ENCODE measurements at regions not wholly inside any gene's neighbourhood (a gene's known extent, or its start where the extent isn't known, plus 50 kb on each side); places are given as distances from the start of the nearest gene placed in this dataset.
"Not testable (repeated sequence)": the region's sequence is repeated elsewhere in the genome, so short reads cannot be mapped to it uniquely, and the experiment has no call there.

GRCh38 chr13:19050901-19051300, 130.7 kb downstream of the TUBA3C start:
- Histone ChIP-seq H3K36me3 (replicated peaks; ENCODE audit: insufficient read depth, low read length) (no peaks in the 10 kb centered on the region), H3K79me2 (ENCODE audit: low read length) (no peaks in the 10 kb centered on the region), H3F3A (ENCODE audit: insufficient read depth, low read length) (no peaks in the 10 kb centered on the region), H3K27me3 (replicated peaks; ENCODE audit: insufficient read depth, low read length) (no peaks in the 10 kb centered on the region), H3K9ac (ENCODE audit: low read length) (no peak overlapping the region), H3K27ac (ENCODE audit: low read length) (no peak overlapping the region), H3K4me3 (ENCODE audit: low read length) (no peak overlapping the region), H3K4me2 (ENCODE audit: low read depth, low read length) (no peak overlapping the region), H3K9me2 (replicated peaks; ENCODE audit: insufficient read depth, low read length) (no peaks in the 10 kb centered on the region), H2AFZ (ENCODE audit: low read length) (no peak overlapping the region), H3K4me1 (ENCODE audit: low read length) (no peaks in the 10 kb centered on the region), H3K9me3 (replicated peaks; ENCODE audit: insufficient read depth, low read length) (no peaks in the 10 kb centered on the region), H4K20me1 (ENCODE audit: insufficient read depth, low read length) (no peaks in the 10 kb centered on the region)
- DNase-seq = no peak
- TF ChIP-seq, protein P1, sequence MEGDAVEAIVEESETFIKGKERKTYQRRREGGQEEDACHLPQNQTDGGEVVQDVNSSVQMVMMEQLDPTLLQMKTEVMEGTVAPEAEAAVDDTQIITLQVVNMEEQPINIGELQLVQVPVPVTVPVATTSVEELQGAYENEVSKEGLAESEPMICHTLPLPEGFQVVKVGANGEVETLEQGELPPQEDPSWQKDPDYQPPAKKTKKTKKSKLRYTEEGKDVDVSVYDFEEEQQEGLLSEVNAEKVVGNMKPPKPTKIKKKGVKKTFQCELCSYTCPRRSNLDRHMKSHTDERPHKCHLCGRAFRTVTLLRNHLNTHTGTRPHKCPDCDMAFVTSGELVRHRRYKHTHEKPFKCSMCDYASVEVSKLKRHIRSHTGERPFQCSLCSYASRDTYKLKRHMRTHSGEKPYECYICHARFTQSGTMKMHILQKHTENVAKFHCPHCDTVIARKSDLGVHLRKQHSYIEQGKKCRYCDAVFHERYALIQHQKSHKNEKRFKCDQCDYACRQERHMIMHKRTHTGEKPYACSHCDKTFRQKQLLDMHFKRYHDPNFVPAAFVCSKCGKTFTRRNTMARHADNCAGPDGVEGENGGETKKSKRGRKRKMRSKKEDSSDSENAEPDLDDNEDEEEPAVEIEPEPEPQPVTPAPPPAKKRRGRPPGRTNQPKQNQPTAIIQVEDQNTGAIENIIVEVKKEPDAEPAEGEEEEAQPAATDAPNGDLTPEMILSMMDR (IDR thresholded peaks at IDR 0.05; ENCODE audit: low read length) = no peak
- TF ChIP-seq EZH2 (optimal IDR thresholded peaks at IDR 0.05; ENCODE audit: low read depth, low read length) (no peak), EZH2phosphoT487 (IDR thresholded peaks at IDR 0.05; ENCODE audit: low read length) (no peak)

DNA sequence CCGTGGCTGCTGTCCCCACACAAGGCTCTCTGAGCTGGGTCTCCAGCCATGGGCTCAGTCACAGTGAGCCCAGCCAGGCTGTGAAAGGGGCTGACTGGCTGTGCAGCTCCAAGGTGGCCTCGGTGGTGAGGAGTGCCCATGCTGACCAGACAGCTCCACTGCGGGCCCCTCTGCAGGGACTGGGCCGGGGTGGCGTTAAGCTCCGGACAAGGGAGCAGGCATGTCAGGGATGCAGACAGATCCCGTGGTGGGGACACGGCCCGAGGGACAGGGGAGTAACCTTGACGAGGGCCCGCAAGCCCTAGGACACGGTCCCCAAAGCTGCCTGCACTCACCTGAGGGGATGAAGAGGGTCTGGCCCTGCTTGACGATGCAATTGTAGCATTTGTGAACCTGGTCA, 132.0 kb downstream of the TUBA3C start:
- not testable (repeated sequence) for H2AFZ ChIP-seq (ENCODE audit: low read length); H3K4me1 ChIP-seq (ENCODE audit: low read length); DNase-seq; H3K9me2 ChIP-seq (replicated peaks; ENCODE audit: insufficient read depth, low read length); H3K79me2 ChIP-seq (ENCODE audit: low read length); H3K9ac ChIP-seq (ENCODE audit: low read length); H3K4me3 ChIP-seq (ENCODE audit: low read length); H3K27ac ChIP-seq (ENCODE audit: low read length); H3K9me3 ChIP-seq (replicated peaks; ENCODE audit: insufficient read depth, low read length); H3K36me3 ChIP-seq (replicated peaks; ENCODE audit: insufficient read depth, low read length); H4K20me1 ChIP-seq (ENCODE audit: insufficient read depth, low read length); H3F3A ChIP-seq (ENCODE audit: insufficient read depth, low read length); H3K27me3 ChIP-seq (replicated peaks; ENCODE audit: insufficient read depth, low read length); H3K4me2 ChIP-seq (ENCODE audit: low read depth, low read length)

- Histone ChIP-seq H3K79me2 (ENCODE audit: low read length) (no peaks in the 10 kb centered on the region), H3K9ac (ENCODE audit: low read length) (no peak overlapping the region), H4K20me1 (ENCODE audit: insufficient read depth, low read length) (no peaks in the 10 kb centered on the region), H3F3A (ENCODE audit: insufficient read depth, low read length) (no peaks in the 10 kb centered on the region), H3K36me3 (replicated peaks; ENCODE audit: insufficient read depth, low read length) (no peaks in the 10 kb centered on the region), H2AFZ (ENCODE audit: low read length) (no peak overlapping the region), H3K4me1 (ENCODE audit: low read length) (no peaks in the 10 kb centered on the region), H3K9me3 (replicated peaks; ENCODE audit: insufficient read depth, low read length) (no peaks in the 10 kb centered on the region), H3K27ac (ENCODE audit: low read length) (no peak overlapping the region), H3K27me3 (replicated peaks; ENCODE audit: insufficient read depth, low read length) (no peaks in the 10 kb centered on the region), H3K4me2 (ENCODE audit: low read depth, low read length) (no peak overlapping the region), H3K9me2 (replicated peaks; ENCODE audit: insufficient read depth, low read length) (no peaks in the 10 kb centered on the region), H3K4me3 (ENCODE audit: low read length) (no peak overlapping the region)
- TF ChIP-seq, protein P1 (IDR thresholded peaks at IDR 0.05; ENCODE audit: low read length) = no peak
- TF ChIP-seq EZH2 (optimal IDR thresholded peaks at IDR 0.05; ENCODE audit: low read depth, low read length) = no peak
- no peak for TF ChIP-seq EZH2phosphoT487 (IDR thresholded peaks at IDR 0.05; ENCODE audit: low read length)
- no peak for DNase-seq
Measured at GRCh38 chr13:19048381-19048780, 133.2 kb downstream of the TUBA3C start.

DNA sequence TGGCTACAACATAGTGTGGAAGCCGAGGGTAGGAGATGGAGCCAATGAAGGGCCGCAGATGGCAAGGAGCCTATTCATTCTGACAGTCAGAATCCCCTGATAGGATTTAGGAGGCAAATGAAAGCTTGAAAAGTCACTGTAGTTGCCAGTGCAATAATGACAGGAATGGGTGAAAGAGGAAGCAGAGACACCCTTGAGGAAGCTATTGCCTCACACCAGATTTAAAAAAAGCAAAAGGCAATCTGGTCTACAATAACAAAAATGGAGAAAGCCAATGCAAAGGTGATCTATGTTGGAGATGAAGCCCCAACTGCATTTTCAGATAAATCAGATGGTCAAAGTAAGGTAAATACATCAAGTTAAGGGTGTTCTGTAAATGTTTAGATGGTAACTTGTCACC, 158.5 kb downstream of the TUBA3C start:
- Histone ChIP-seq H3K9me2 (replicated peaks; ENCODE audit: insufficient read depth, low read length) (no peaks in the 10 kb centered on the region), H2AFZ (ENCODE audit: low read length) (no peak overlapping the region), H3K4me1 (ENCODE audit: low read length) (no peaks in the 10 kb centered on the region), H3K36me3 (replicated peaks; ENCODE audit: insufficient read depth, low read length) (no peaks in the 10 kb centered on the region), H3K9ac (ENCODE audit: low read length) (no peak overlapping the region), H3K27ac (ENCODE audit: low read length) (no peak overlapping the region), H3K27me3 (replicated peaks; ENCODE audit: insufficient read depth, low read length) (no peaks in the 10 kb centered on the region), H3K9me3 (replicated peaks; ENCODE audit: insufficient read depth, low read length) (no peaks in the 10 kb centered on the region), H3K4me3 (ENCODE audit: low read length) (no peak overlapping the region), H4K20me1 (ENCODE audit: insufficient read depth, low read length) (no peaks in the 10 kb centered on the region), H3K79me2 (ENCODE audit: low read length) (no peaks in the 10 kb centered on the region), H3K4me2 (ENCODE audit: low read depth, low read length) (no peak overlapping the region), H3F3A (ENCODE audit: insufficient read depth, low read length) (no peaks in the 10 kb centered on the region)
- DNase-seq = no peak
- TF ChIP-seq, protein P1 (IDR thresholded peaks at IDR 0.05; ENCODE audit: low read length) = no peak
- TF ChIP-seq EZH2 (optimal IDR thresholded peaks at IDR 0.05; ENCODE audit: low read depth, low read length) = no peak
- no peak for TF ChIP-seq EZH2phosphoT487 (IDR thresholded peaks at IDR 0.05; ENCODE audit: low read length)

All from MM.1S (cell line).